IgD-negative memory B cell (primary cell): ENCODE measurements at regions not wholly inside any gene's neighbourhood (a gene's known extent, or its start where the extent isn't known, plus 50 kb on each side); places are given as distances from the start of the nearest gene placed in this dataset.
"Not testable (repeated sequence)": the region's sequence is repeated elsewhere in the genome, so short reads cannot be mapped to it uniquely, and the experiment has no call there.

Experiments used
- H3K27ac Mint-ChIP-seq, 3 donors: one replicate each; pipeline ENCODE4 v1.8.0; 2020 to 2022; ENCODE audit warnings: mild to moderate bottlenecking in 3 of 3, mixed read lengths in 3 of 3, moderate library complexity in 1 of 3
- H3K27me3 Mint-ChIP-seq: one replicate; pipeline ENCODE4 v1.8.0; 2021; ENCODE audit warnings: mixed read lengths
- H3K36me3 Mint-ChIP-seq: one replicate; pipeline ENCODE4 v1.8.0; 2020; ENCODE audit warnings: mild to moderate bottlenecking, mixed read lengths
- H3K4me1 Mint-ChIP-seq, 3 donors: one replicate each; pipeline ENCODE4 v1.8.0; 2020 to 2022; ENCODE audit warnings: mixed read lengths in 3 of 3, mild to moderate bottlenecking in 1 of 3
- H3K4me3 Mint-ChIP-seq, 4 donors: one replicate each; pipeline ENCODE4 v1.8.0; 2020 to 2022; ENCODE audit warnings: mild to moderate bottlenecking in 4 of 4, mixed read lengths in 4 of 4, moderate library complexity in 3 of 4
- H3K9me3 Mint-ChIP-seq, 3 donors: one replicate each; pipeline ENCODE4 v1.8.0; 2020 to 2021; ENCODE audit warnings: mixed read lengths in 3 of 3, mild to moderate bottlenecking in 1 of 3

- H3K9me3 Mint-ChIP-seq, H3K27me3 Mint-ChIP-seq, H3K4me3 Mint-ChIP-seq, H3K27ac Mint-ChIP-seq, H3K4me1 Mint-ChIP-seq, H3K36me3 Mint-ChIP-seq: not testable (repeated sequence)
Measured at GRCh38 chr10:46779571-46779970, 131.7 kb upstream of the PTPN20 start.

GRCh38 chr10:46780164-46780563, 131.1 kb upstream of the PTPN20 start:
- not testable (repeated sequence) for H3K4me1 Mint-ChIP-seq, H3K9me3 Mint-ChIP-seq, H3K36me3 Mint-ChIP-seq, H3K4me3 Mint-ChIP-seq, H3K27me3 Mint-ChIP-seq, H3K27ac Mint-ChIP-seq

- H3K4me1 Mint-ChIP-seq, H3K4me3 Mint-ChIP-seq, H3K27me3 Mint-ChIP-seq, H3K36me3 Mint-ChIP-seq, H3K9me3 Mint-ChIP-seq, H3K27ac Mint-ChIP-seq: not testable (repeated sequence)
Measured at GRCh38 chr10:46781001-46781400, 130.2 kb upstream of the PTPN20 start.

GRCh38 chr10:46782001-46782874, 129.0 kb upstream of the PTPN20 start:
- not testable (repeated sequence) for H3K9me3 Mint-ChIP-seq, H3K36me3 Mint-ChIP-seq, H3K27me3 Mint-ChIP-seq, H3K27ac Mint-ChIP-seq, H3K4me3 Mint-ChIP-seq, H3K4me1 Mint-ChIP-seq

GRCh38 chr10:46784665-46785064, 126.6 kb upstream of the PTPN20 start:
- H3K9me3 Mint-ChIP-seq, H3K4me1 Mint-ChIP-seq, H3K36me3 Mint-ChIP-seq, H3K27ac Mint-ChIP-seq, H3K27me3 Mint-ChIP-seq: not testable (repeated sequence)
- H3K4me3 Mint-ChIP-seq = peak overlapping the region in 3 of 4 donors; percentile 48 to 74 (median 56)

GRCh38 chr10:46786125-46786517, 125.1 kb upstream of the PTPN20 start:
- peak overlapping the region in 2 of 4 donors; percentile 50 to 87 for H3K4me3 Mint-ChIP-seq
- H3K36me3 Mint-ChIP-seq, H3K27ac Mint-ChIP-seq, H3K9me3 Mint-ChIP-seq, H3K4me1 Mint-ChIP-seq, H3K27me3 Mint-ChIP-seq: not testable (repeated sequence)

GRCh38 chr10:46786518-46787320, 124.5 kb upstream of the PTPN20 start:
- not testable (repeated sequence) for H3K9me3 Mint-ChIP-seq, H3K36me3 Mint-ChIP-seq, H3K27me3 Mint-ChIP-seq, H3K4me1 Mint-ChIP-seq
- Mint-ChIP-seq H3K27ac (peak overlapping the region in 1 of 3 donors; percentile 92), H3K4me3 (peak overlapping the region; percentile 59 to 99 (median 94))

- Mint-ChIP-seq H3K4me3 (peak overlapping the region; percentile 59 to 99 (median 94)), H3K27ac (peak overlapping the region in 1 of 3 donors; percentile 92), H3K36me3 (no peaks in the 10 kb centered on the region), H3K4me1 (peaks cover 0 to 3% (median 3%) of the 10 kb centered on the region in 3 donors), H3K9me3 (no peaks in the 10 kb centered on the region), H3K27me3 (no peaks in the 10 kb centered on the region)
Measured at GRCh38 chr10:46787321-46787615, 124.0 kb upstream of the PTPN20 start.

- H3K4me1 Mint-ChIP-seq, H3K36me3 Mint-ChIP-seq, H3K9me3 Mint-ChIP-seq, H3K27me3 Mint-ChIP-seq, H3K27ac Mint-ChIP-seq, H3K4me3 Mint-ChIP-seq: not testable (repeated sequence)
Measured at GRCh38 chr10:46792657-46793357, 118.4 kb upstream of the PTPN20 start.

GRCh38 chr10:46796351-46796750, 114.9 kb upstream of the PTPN20 start:
- not testable (repeated sequence) for H3K4me3 Mint-ChIP-seq, H3K36me3 Mint-ChIP-seq, H3K9me3 Mint-ChIP-seq, H3K27me3 Mint-ChIP-seq, H3K4me1 Mint-ChIP-seq, H3K27ac Mint-ChIP-seq

GRCh38 chr10:46802010-46802409, 109.2 kb upstream of the PTPN20 start:
- not testable (repeated sequence) for H3K27me3 Mint-ChIP-seq, H3K4me1 Mint-ChIP-seq, H3K4me3 Mint-ChIP-seq, H3K36me3 Mint-ChIP-seq, H3K27ac Mint-ChIP-seq, H3K9me3 Mint-ChIP-seq

GRCh38 chr10:46803082-46803481, 108.1 kb upstream of the PTPN20 start:
- not testable (repeated sequence) for H3K9me3 Mint-ChIP-seq, H3K4me3 Mint-ChIP-seq, H3K4me1 Mint-ChIP-seq, H3K36me3 Mint-ChIP-seq, H3K27ac Mint-ChIP-seq, H3K27me3 Mint-ChIP-seq

GRCh38 chr10:46810222-46810621, 101.0 kb upstream of the PTPN20 start:
- H3K4me3 Mint-ChIP-seq, H3K9me3 Mint-ChIP-seq, H3K27me3 Mint-ChIP-seq, H3K36me3 Mint-ChIP-seq, H3K4me1 Mint-ChIP-seq, H3K27ac Mint-ChIP-seq: not testable (repeated sequence)

- H3K9me3 Mint-ChIP-seq, H3K4me1 Mint-ChIP-seq, H3K36me3 Mint-ChIP-seq, H3K27ac Mint-ChIP-seq, H3K27me3 Mint-ChIP-seq, H3K4me3 Mint-ChIP-seq: not testable (repeated sequence)
Measured at GRCh38 chr10:46816126-46816525, 95.1 kb upstream of the PTPN20 start.

- H3K27me3 Mint-ChIP-seq, H3K36me3 Mint-ChIP-seq, H3K27ac Mint-ChIP-seq, H3K9me3 Mint-ChIP-seq, H3K4me3 Mint-ChIP-seq, H3K4me1 Mint-ChIP-seq: not testable (repeated sequence)
Measured at GRCh38 chr10:46840393-46841050, 70.7 kb upstream of the PTPN20 start.
